GM19025 (cell line): ENCODE measurements at regions not wholly inside any gene's neighbourhood (a gene's known extent, or its start where the extent isn't known, plus 50 kb on each side); places are given as distances from the start of the nearest gene placed in this dataset.

Experiments used
- ATAC-seq: cut with Tn5 transposase; IDR thresholded peaks from one replicate; pipeline ENCODE4 v1.9.1; 2021; ENCODE audit warnings: mild to moderate bottlenecking, low read depth, moderate library complexity; ENCODE audit not compliant: unreplicated experiment

GRCh38 chr10:62618576-62619412, 185.7 kb upstream of the ADO start:
- no peak for ATAC-seq

DNA sequence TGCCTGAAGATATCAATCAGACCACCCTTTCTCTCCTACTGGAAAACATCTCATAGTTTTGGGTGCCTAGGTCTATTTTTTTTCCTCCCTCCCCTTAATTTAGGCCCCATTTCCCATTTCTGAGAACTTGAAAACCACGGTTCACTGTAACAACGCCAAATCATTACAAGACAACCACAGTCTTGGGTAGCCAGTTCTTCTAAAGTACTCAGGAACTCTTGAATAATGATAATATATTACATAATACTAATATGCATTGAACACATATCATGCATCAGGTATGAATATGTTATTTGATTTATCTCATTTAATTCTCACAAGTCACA, 185.1 kb upstream of the ADO start:
- no peak for ATAC-seq

DNA sequence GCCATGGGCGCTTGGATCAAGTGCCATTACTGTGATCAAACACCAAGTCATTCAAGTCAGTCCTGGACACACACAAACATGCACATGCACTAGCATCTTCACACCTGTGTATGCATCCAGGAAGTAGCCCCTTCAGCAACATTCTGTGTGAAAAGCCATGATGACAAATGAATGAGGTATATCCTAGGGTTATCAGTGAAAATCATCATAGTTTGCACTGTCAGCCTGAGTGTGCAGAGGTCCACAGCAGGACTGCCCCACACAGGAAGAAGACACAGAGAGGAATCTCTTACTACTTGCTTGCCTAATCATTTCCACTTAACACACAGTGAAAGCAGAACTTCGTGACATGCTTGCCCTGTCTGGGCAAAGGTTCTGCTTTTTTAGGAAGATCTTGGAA, 184.0 kb upstream of the ADO start:
- ATAC-seq: no peak

GRCh38 chr10:62623223-62623622, 181.3 kb upstream of the ADO start:
- ATAC-seq: no peak

- no peak for ATAC-seq
These were observed 179.0 kb upstream of the ADO start for GRCh38 chr10:62625484-62625883.

DNA sequence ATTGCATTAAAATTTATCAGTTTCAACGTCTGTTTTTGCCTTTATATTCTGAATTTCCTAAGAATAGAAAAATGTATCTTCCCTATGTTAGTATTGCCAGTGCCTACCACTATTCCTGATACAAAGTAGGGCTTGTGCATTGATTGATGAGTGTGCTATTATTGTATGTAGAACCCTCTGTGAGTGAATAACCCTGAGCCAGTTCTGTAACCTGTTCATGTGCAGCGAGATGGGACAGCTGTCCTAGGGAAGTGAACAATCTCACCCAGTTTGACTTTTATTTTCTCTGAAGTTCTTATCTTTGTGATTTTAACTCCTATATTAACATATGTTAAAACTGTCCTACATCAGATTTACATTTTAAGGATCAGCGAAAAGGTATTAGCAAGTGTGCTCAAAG, 178.4 kb upstream of the ADO start:
- no peak for ATAC-seq

DNA sequence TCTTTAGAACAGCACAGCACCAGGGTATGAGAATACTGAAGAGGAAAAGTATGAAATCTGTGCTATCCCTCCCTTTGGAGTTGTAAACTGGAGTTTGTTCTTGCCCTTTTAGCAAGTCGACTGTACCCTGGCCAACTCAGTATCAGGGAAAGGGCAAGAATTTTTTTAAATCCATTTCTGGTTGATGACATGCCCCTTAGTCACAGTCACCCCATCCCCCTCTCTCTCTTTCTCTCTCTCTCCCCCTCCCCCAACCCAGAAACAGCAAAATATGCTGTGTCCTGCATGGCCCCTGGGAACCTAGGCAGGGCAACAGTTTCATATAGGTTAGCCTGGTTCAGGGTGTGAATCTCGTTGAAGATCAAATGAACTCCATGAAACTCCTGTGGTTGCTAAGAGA, 177.7 kb upstream of the ADO start:
- no peak for ATAC-seq

- no peak for ATAC-seq
These were observed 176.5 kb upstream of the ADO start for GRCh38 chr10:62627983-62628382.

DNA sequence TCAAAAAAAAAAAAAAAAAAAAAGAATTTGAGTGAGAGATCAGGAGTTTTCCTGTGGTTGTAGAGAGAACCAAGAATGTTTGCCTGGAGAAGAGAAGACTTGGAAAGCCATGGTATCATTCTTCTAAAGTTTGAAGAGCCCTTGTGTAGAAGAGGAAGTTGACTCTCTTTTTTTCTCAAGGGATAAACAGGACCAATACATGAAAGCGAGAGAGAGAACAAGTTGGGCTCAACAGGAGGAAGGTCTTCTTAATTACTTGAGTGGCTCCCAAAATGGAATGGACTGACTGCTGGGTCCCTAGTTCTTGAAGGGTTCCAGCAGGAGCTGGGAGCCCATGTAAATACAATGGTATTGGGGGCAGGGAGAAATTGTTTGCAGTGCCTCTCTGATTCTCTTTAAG, 173.3 kb upstream of the ADO start:
- no peak for ATAC-seq

- peak; percentile 72 for ATAC-seq
These were observed 172.3 kb upstream of the ADO start for GRCh38 chr10:62632071-62632809.

- ATAC-seq: no peak
These were observed 170.5 kb upstream of the ADO start for GRCh38 chr10:62633976-62634375.

DNA sequence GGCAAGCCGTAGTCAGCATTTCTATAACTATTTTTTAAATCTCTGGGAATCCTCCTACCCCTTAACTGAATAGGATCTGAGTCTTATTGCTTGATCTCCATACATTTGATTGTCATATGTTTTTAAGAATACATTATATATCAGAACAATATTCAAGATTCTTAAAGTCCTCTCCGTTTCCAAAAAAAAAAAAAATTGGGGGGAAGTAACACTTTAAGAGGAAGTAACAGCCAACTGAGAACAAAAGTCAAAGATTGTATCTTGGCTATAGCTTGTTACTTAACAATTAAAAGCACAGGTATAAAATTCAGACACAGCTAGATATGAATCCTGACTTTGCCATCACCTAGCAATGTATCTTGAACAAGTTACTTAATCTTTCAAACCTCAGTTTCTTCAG, 169.9 kb upstream of the ADO start:
- ATAC-seq: no peak

- no peak for ATAC-seq
These were observed 169.4 kb upstream of the ADO start for GRCh38 chr10:62635127-62635526.

- no peak for ATAC-seq
These were observed 167.7 kb upstream of the ADO start for GRCh38 chr10:62636825-62637248.

DNA sequence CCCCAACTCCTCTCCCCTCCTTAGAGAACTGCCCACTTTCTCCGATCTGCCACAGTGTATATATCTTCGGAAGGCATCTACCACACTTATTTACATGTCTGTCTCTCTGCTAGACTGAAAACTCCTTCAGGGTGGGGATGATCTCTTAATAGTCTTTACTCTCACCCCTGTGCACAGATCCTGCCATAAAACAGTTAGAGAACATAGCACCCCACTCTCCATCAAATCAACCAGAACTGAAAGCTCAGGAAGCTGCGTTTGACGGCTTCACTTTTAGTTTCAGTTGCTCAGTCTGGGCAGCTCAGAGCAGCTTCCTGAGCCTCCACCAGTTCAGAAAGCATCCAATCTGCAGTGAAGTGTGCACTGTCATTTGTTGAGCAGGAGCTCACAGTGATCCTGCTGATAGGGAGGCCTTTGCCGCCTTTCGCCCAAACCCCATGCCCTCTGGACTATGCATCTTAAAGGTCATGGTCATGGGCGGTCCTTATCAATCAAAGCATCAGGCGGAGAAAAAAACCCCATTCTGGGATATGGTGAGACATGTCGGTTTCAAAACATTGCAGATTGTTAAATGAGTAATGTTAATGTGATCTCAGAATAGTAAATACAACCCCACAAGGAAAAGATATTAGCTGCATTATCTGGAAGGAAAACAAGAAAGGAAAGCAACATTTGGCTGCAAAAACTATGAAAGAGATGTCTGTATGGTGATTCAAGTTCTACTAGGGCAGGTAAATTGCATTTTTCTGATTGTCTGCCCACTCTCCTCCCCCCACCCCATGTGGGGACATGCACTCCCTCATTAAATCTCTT, 167.1 kb upstream of the ADO start:
- ATAC-seq: peak; percentile 55

GRCh38 chr10:62638062-62638477, 166.4 kb upstream of the ADO start:
- ATAC-seq: peak; percentile 45

- ATAC-seq: no peak
These were observed 165.4 kb upstream of the ADO start for GRCh38 chr10:62639144-62639543.

DNA sequence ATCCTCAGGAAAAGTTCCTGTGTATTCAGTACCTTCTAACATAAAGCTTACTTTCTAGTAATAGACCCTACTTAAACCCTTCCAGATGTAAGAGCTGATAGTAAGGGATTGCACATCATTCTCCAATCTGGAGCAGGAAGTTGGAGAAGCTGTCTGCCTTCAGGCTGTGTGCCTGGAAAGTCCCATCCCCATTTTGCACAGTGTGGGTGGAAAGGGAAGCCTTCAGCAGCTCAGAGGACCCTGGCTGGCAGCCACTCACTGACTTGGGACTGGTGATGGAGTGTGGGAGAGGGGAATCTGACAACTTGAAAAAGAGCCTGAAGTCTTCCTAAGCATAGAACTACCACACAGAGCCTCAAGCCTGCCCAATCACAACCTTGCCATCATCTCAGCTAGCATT, 164.1 kb upstream of the ADO start:
- no peak for ATAC-seq

GRCh38 chr10:62643606-62644587, 160.6 kb upstream of the ADO start:
- ATAC-seq: no peak
